ENCODE measurements at regions not wholly inside any gene's neighbourhood (a gene's known extent, or its start where the extent isn't known, plus 50 kb on each side); places are given as distances from the start of the nearest gene placed in this dataset.

GRCh38 chr10:35995485-35995884, 353.4 kb upstream of the FZD8 start:
- no TSS peak for BruUV-seq (replicated peaks)
- Histone ChIP-seq H3K27ac (ENCODE audit: low read depth, low read length, poor library complexity, severe bottlenecking) (no peak overlapping the region), H3K27me3 (replicated peaks; ENCODE audit: insufficient read depth, low read depth, low read length, poor library complexity) (no peaks in the 10 kb centered on the region), H3K9me3 (ENCODE audit: low read depth, low read length, poor library complexity, severe bottlenecking) (no peaks in the 10 kb centered on the region), H3K4me1 (ENCODE audit: insufficient read depth, low read length, poor library complexity, severe bottlenecking) (no peaks in the 10 kb centered on the region), H3K4me3 (ENCODE audit: low read depth, low read length, poor library complexity, severe bottlenecking) (no peak overlapping the region), H3K36me3 (ENCODE audit: insufficient read depth, low read length, poor library complexity, severe bottlenecking) (no peaks in the 10 kb centered on the region)
- ChIA-PET CTCF (no interaction called here), POLR2A (ENCODE audit: low non-redundant PET) (no interaction called here)
- no peak for DNase-seq (ENCODE audit: low spot score)
- no peak for TF ChIP-seq CTCF (conservative IDR thresholded peaks at IDR 0.05; ENCODE audit: low read depth, low read length)
- TF ChIP-seq EZH2 (IDR thresholded peaks at IDR 0.05; ENCODE audit: borderline replicate concordance, low read depth, low read length, poor library complexity, severe bottlenecking), result no peak
- intact Hi-C loops (cut with micrococcal nuclease; ENCODE audit: unreplicated experiment), result no loop called here

DNA sequence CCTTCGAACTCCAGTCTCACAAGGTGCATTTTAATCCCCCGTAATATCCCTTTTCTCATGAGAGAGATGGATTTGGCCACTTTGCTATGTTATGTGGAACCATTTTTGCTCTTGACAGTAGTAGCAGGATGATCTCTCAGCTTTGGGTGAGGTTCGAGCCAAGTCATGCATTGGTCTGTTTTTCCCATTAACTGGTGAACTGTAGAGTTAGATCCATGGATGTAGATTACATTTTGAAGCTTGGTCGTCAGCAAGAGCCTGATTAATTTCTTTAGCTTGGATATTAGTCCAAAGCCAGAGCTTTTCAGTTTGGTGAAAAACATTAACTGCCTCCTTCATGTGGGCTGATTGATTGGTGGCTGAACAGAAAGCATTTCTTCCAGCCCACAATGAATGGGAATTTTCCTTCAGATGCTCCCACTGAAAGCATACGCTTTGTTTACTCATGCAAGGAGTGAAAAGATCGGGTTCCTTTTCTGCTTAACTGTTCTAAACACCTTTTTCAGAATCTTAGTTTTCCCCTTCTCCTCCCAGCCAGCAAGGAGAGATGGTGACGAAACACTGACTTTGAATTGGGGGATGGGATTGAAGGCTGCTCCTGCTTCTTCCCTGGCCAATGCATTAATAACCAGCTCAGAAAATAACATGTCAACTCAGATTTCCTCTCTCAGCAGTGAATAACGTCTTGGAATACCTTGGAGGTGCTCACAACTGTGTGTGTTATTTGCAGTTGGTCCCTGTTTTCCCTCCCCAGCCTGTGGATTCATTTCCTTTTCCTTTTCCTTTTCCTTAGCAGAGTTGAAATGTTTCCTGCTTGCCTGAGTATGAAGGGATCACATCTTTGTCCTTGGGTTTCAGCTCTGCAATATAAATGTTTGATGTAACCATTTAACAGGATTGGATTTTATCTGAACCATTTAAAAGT, 351.8 kb upstream of the FZD8 start:
- Histone ChIP-seq H3K4me1 (ENCODE audit: insufficient read depth, low read length, poor library complexity, severe bottlenecking) (no peaks in the 10 kb centered on the region), H3K36me3 (ENCODE audit: insufficient read depth, low read length, poor library complexity, severe bottlenecking) (no peaks in the 10 kb centered on the region), H3K9me3 (ENCODE audit: low read depth, low read length, poor library complexity, severe bottlenecking) (no peaks in the 10 kb centered on the region), H3K4me3 (ENCODE audit: low read depth, low read length, poor library complexity, severe bottlenecking) (no peak overlapping the region), H3K27me3 (replicated peaks; ENCODE audit: insufficient read depth, low read depth, low read length, poor library complexity) (no peaks in the 10 kb centered on the region), H3K27ac (ENCODE audit: low read depth, low read length, poor library complexity, severe bottlenecking) (no peak overlapping the region)
- ChIA-PET POLR2A (ENCODE audit: low non-redundant PET) (no interaction called here), CTCF (no interaction called here)
- no TSS peak for BruUV-seq (replicated peaks)
- no peak for DNase-seq (ENCODE audit: low spot score)
- intact Hi-C loops (cut with micrococcal nuclease; ENCODE audit: unreplicated experiment), result no loop called here
- TF ChIP-seq CTCF (conservative IDR thresholded peaks at IDR 0.05; ENCODE audit: low read depth, low read length), result no peak
- TF ChIP-seq EZH2 (IDR thresholded peaks at IDR 0.05; ENCODE audit: borderline replicate concordance, low read depth, low read length, poor library complexity, severe bottlenecking), result no peak

DNA sequence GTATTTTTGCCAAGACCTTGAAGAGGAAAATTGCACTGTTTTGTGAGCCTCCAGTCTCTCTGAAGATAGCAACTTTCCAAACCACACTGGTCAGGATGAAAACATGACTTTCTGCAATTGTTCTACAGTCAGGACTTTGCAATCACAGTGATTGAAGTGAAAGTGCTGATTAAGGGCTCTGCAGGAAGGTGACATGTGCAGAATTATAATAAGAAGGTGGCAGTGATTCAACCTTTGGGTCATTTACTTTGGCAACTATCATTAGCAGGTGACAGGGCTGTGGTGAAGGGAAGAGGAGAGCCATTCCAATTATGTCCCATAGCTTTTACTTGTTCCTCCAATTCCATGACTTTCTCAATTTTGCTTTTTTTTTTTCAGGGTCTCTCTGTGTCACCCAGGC, 350.0 kb upstream of the FZD8 start:
- ChIA-PET POLR2A (ENCODE audit: low non-redundant PET) (interaction anchor here (0.7 kb wide), 1 partner anchor 357 kb away, joined by 4 read pairs; no protein-coding TSS in a partner anchor), CTCF (no interaction called here)
- H3K27ac ChIP-seq (ENCODE audit: low read depth, low read length, poor library complexity, severe bottlenecking), result no peak overlapping the region
- TF ChIP-seq CTCF (conservative IDR thresholded peaks at IDR 0.05; ENCODE audit: low read depth, low read length), result no peak
- TF ChIP-seq EZH2 (IDR thresholded peaks at IDR 0.05; ENCODE audit: borderline replicate concordance, low read depth, low read length, poor library complexity, severe bottlenecking), result no peak
- intact Hi-C loops (cut with micrococcal nuclease; ENCODE audit: unreplicated experiment), result no loop called here
- H3K4me1 ChIP-seq (ENCODE audit: insufficient read depth, low read length, poor library complexity, severe bottlenecking), result no peaks in the 10 kb centered on the region
- no peak overlapping the region for H3K4me3 ChIP-seq (ENCODE audit: low read depth, low read length, poor library complexity, severe bottlenecking)
- no peaks in the 10 kb centered on the region for H3K36me3 ChIP-seq (ENCODE audit: insufficient read depth, low read length, poor library complexity, severe bottlenecking)
- H3K9me3 ChIP-seq (ENCODE audit: low read depth, low read length, poor library complexity, severe bottlenecking), result no peaks in the 10 kb centered on the region
- DNase-seq (ENCODE audit: low spot score), result no peak
- BruUV-seq (replicated peaks), result no TSS peak
- no peaks in the 10 kb centered on the region for H3K27me3 ChIP-seq (replicated peaks; ENCODE audit: insufficient read depth, low read depth, low read length, poor library complexity)

Data from A673 (cell line).